GM12878 (cell line): ENCODE measurements at regions not wholly inside any gene's neighbourhood (a gene's known extent, or its start where the extent isn't known, plus 50 kb on each side); places are given as distances from the start of the nearest gene placed in this dataset.

ENCODE experiments used
- ATAC-seq: fragments of 200-7000 bp; cut with Tn5 transposase; 3 replicates; pipeline ENCODE4 v1.9.1; 2020; ENCODE audit warnings: mild to moderate bottlenecking, moderate library complexity
- BruUV-seq: library from RNA; stranded (reverse); fragments of 400-500 nt; replicated peaks from 2 replicates; lab custom pipeline; 2021; lab: Mats Ljungman, UMichigan
- CTCF ChIA-PET: fragments of 300-600 bp; sonication (Branson Sonifier 250); formaldehyde crosslinking; extraction: SDS; loops from one replicate; lab custom pipeline; 2021; ENCODE audit warnings: inconsistent platforms; lab: Yijun Ruan, JAX
- POLR2A ChIA-PET: fragments of 350-600 bp; formaldehyde crosslinking; extraction: SDS; loops from one replicate; lab custom pipeline; 2021; ENCODE audit warnings: inconsistent platforms; lab: Charles Lee
- RAD21 ChIA-PET: fragments of 300-600 bp; sonication (Branson Sonifier 250); formaldehyde crosslinking; loops from one replicate; lab custom pipeline; 2023; ENCODE audit warnings: antibody characterized with exemption; ENCODE audit not compliant: unreplicated experiment; lab: Charles Lee
- SMC1A ChIA-PET: fragments of 300-600 bp; sonication (Branson Sonifier 250); formaldehyde crosslinking; loops from one replicate; lab custom pipeline; 2023; ENCODE audit not compliant: unreplicated experiment, uncharacterized antibody; lab: Charles Lee
- DNase-seq: peaks from one replicate; pipeline ENCODE4 v3.0.0-alpha.2; 2011; ENCODE audit warnings: low read depth, low spot score
- FAIRE-seq: peaks from 3 replicates; lab custom pipeline; 2011; peaks lifted over from hg19 to GRCh38; lab: Jason Lieb, UNC
- H2AFZ ChIP-seq: 2 replicates; pipeline ENCODE4 v1.6.0; 2011; ENCODE audit warnings: low read depth, low read length, control low read depth; ENCODE audit not compliant: control insufficient read depth
- H3K27ac ChIP-seq: 2 replicates; pipeline ENCODE4 v1.5.1; 2011; ENCODE audit warnings: control low read depth; ENCODE audit not compliant: control insufficient read depth, insufficient read depth
- H3K27me3 ChIP-seq, 2 experiments: replicated peaks in 1 of 2; 2 replicates each; pipeline versions ENCODE4 v1.6.0 to v1.6.1; 2011; ENCODE audit warnings: low read length in 1 of 2; ENCODE audit not compliant: control insufficient read depth in 2 of 2, insufficient read depth in 2 of 2
- H3K36me3 ChIP-seq, 2 experiments: 2 replicates each; pipeline ENCODE4 v1.5.1; 2011; ENCODE audit warnings: low read length in 1 of 2; ENCODE audit not compliant: control insufficient read depth in 2 of 2, insufficient read depth in 2 of 2
- H3K4me1 ChIP-seq: 2 replicates; pipeline ENCODE4 v1.6.1; 2011; ENCODE audit warnings: mild to moderate bottlenecking, low read length, moderate library complexity, mixed read lengths; ENCODE audit not compliant: control insufficient read depth, insufficient read depth
- H3K4me2 ChIP-seq: 2 replicates; pipeline ENCODE4 v1.6.0; 2011; ENCODE audit warnings: control low read depth; ENCODE audit not compliant: control insufficient read depth, insufficient read depth
- H3K4me3 ChIP-seq: fragments of 200-600 bp; sonication (generic); 2 replicates; pipeline ENCODE4 v1.5.1; 2016
- H3K79me2 ChIP-seq: 2 replicates; pipeline ENCODE4 v1.6.0; 2011; ENCODE audit warnings: low read length; ENCODE audit not compliant: control insufficient read depth, insufficient read depth
- H3K9ac ChIP-seq: 2 replicates; pipeline ENCODE4 v1.8.0; 2011; ENCODE audit warnings: low read length, control low read depth, mixed read lengths; ENCODE audit not compliant: control insufficient read depth, insufficient read depth
- H3K9me3 ChIP-seq: replicated peaks from 3 replicates; pipeline ENCODE4 v1.5.1; 2011; ENCODE audit warnings: mild to moderate bottlenecking, low read length; ENCODE audit not compliant: control insufficient read depth, insufficient read depth
- H4K20me1 ChIP-seq: 2 replicates; pipeline ENCODE4 v1.6.0; 2011; ENCODE audit not compliant: control insufficient read depth, insufficient read depth
- CREM ChIP-seq: IDR thresholded peaks from 2 replicates; pipeline ENCODE4 v1.6.1; 2014; ENCODE audit warnings: antibody characterized with exemption, low read depth
- CUX1 ChIP-seq: IDR thresholded peaks from 2 replicates; pipeline ENCODE4 v1.6.1; 2012; ENCODE audit warnings: improper control_type of control experiment, low read depth, low read length; ENCODE audit not compliant: insufficient replicate concordance
- ESRRA ChIP-seq: IDR thresholded peaks from 2 replicates; pipeline ENCODE4 v1.6.1; 2012; ENCODE audit warnings: mild to moderate bottlenecking, low read length, improper control_type of control experiment
- HDGF ChIP-seq: fragments of 450-650 bp; IDR thresholded peaks from 2 replicates; pipeline ENCODE4 v1.6.1; 2016; ENCODE audit warnings: antibody characterized with exemption
- MAX ChIP-seq: IDR thresholded peaks from 2 replicates; pipeline ENCODE4 v1.6.1; 2012; ENCODE audit warnings: low read depth, low read length, improper control_type of control experiment
- MEF2B ChIP-seq: fragments of 450-650 bp; IDR thresholded peaks from 2 replicates; pipeline ENCODE4 v1.6.1; 2018; ENCODE audit warnings: mild to moderate bottlenecking, moderate library complexity; ENCODE audit not compliant: partially characterized antibody, poor library complexity, severe bottlenecking
- MLLT1 ChIP-seq: fragments of 450-650 bp; IDR thresholded peaks from 2 replicates; pipeline ENCODE4 v1.6.1; 2016; ENCODE audit warnings: mild to moderate bottlenecking
- SREBF2 ChIP-seq: IDR thresholded peaks from 2 replicates; pipeline ENCODE4 v1.6.1; 2012; ENCODE audit warnings: mild to moderate bottlenecking, low read length
- STAT3 ChIP-seq: IDR thresholded peaks from 2 replicates; pipeline ENCODE4 v1.6.1; 2011; ENCODE audit warnings: low read depth, low read length, improper control_type of control experiment
- TARDBP ChIP-seq: IDR thresholded peaks from 2 replicates; pipeline ENCODE4 v1.6.1; 2016; ENCODE audit warnings: borderline replicate concordance
- YBX1 ChIP-seq: fragments of 450-650 bp; IDR thresholded peaks from 2 replicates; pipeline ENCODE4 v1.6.1; 2016; ENCODE audit warnings: antibody characterized with exemption
- WGBS: methylation state at CpG from one replicate; pipeline ENCODE4 v1.1.6; 2016; ENCODE audit warnings: low lambda C conversion rate; ENCODE audit not compliant: insufficient replicate concordance, insufficient coverage; ENCODE audit errors: missing lambda C conversion rate; 5-methylcytosine and 5-hydroxymethylcytosine counted together
- in situ Hi-C: fragments of 300-500 bp; cut with MboI; formaldehyde crosslinking; loops from 9 replicates; pipeline ENCODE4 v1.14.3; 2018; ENCODE audit warnings: mixed read lengths
- intact Hi-C: fragments of 100-400 bp; cut with micrococcal nuclease; formaldehyde crosslinking; loops from one replicate; pipeline ENCODE4 v1.14.2; 2022; ENCODE audit not compliant: unreplicated experiment

- no peak for TF ChIP-seq CUX1
Observed at GRCh38 chr2:107634172-107634571, 192.5 kb upstream of the RGPD4 start (continued).

GRCh38 chr2:107635883-107636282 is 190.8 kb upstream of the RGPD4 start:
- Histone ChIP-seq H4K20me1 (no peaks in the 10 kb centered on the region), H3K4me3 (no peak overlapping the region), H3K27ac (no peak overlapping the region), H3K27me3 (no peaks in the 10 kb centered on the region), H2AFZ (no peak overlapping the region), H3K4me1 (no peaks in the 10 kb centered on the region), H3K4me2 (no peak overlapping the region), H3K36me3 (no peaks in the 10 kb centered on the region), H3K79me2 (no peaks in the 10 kb centered on the region), H3K9ac (no peak overlapping the region), H3K9me3 (no peaks in the 10 kb centered on the region)
- intact Hi-C loops (no loop called here), in situ Hi-C loops (no loop called here)
- 6% methylated on average over 3 of the region's 3 CpGs for WGBS
- DNase-seq (no peak), ATAC-seq (no peak), FAIRE-seq (no peak)
- ChIA-PET SMC1A (no interaction called here), CTCF (no interaction called here), POLR2A (no interaction called here), RAD21 (no interaction called here)
- BruUV-seq: no TSS peak
- TF ChIP-seq CUX1 (no peak), MAX (no peak), HDGF (no peak), MEF2B (no peak), TARDBP (no peak), MLLT1 (no peak), YBX1 (no peak), STAT3 (no peak), CREM (no peak), ESRRA (no peak), SREBF2 (no peak)
